ENCODE measurements at regions not wholly inside any gene's neighbourhood (a gene's known extent, or its start where the extent isn't known, plus 50 kb on each side); places are given as distances from the start of the nearest gene placed in this dataset.

GRCh38 chr16:8278031-8278580 is 312.2 kb downstream of the TMEM114 start:
- Histone ChIP-seq H3K4me1 (no peaks in the 10 kb centered on the region), H3K36me3 (no peaks in the 10 kb centered on the region), H3K4me3 (no peak overlapping the region), H3K27ac (no peak overlapping the region), H3K27me3 (ENCODE audit: low read depth) (no peaks in the 10 kb centered on the region), H3K9me3 (no peaks in the 10 kb centered on the region)
- ATAC-seq, result no peak
- DNase-seq, result no peak
- intact Hi-C loops (cut with DNase I), result no loop called here
- no peak for TF ChIP-seq CTCF (IDR thresholded peaks at IDR 0.05)

DNA sequence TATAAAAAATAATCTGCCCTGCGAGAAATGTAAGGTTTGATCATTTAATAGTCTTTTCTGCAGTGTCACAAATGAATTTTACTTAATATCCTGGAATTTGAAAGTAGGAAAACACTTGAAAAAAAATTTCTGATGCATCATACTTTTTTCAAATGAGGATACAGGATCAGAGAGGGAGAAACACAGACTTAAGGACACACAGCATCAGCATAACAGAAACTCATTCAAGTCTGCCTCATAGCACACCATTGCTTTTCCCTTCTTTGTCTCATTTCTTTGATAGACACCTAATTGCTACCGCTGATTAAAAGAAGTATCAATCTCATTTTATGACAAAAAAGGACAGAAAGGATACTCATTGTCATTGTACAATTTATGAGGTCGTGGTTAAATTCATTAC is 319.0 kb downstream of the TMEM114 start:
- no peak for TF ChIP-seq CTCF (IDR thresholded peaks at IDR 0.05)
- no peaks in the 10 kb centered on the region for H3K27me3 ChIP-seq (ENCODE audit: low read depth)
- intact Hi-C loops (cut with DNase I), result no loop called here
- no peak overlapping the region for H3K4me3 ChIP-seq
- H3K36me3 ChIP-seq, result no peaks in the 10 kb centered on the region
- no peaks in the 10 kb centered on the region for H3K9me3 ChIP-seq
- no peak overlapping the region for H3K27ac ChIP-seq
- no peak for DNase-seq
- no peaks in the 10 kb centered on the region for H3K4me1 ChIP-seq
- ATAC-seq, result no peak

- no peak for TF ChIP-seq CTCF (IDR thresholded peaks at IDR 0.05)
- Histone ChIP-seq H3K27ac (no peak overlapping the region), H3K4me3 (no peak overlapping the region), H3K36me3 (no peaks in the 10 kb centered on the region), H3K27me3 (ENCODE audit: low read depth) (no peaks in the 10 kb centered on the region), H3K9me3 (no peaks in the 10 kb centered on the region), H3K4me1 (no peaks in the 10 kb centered on the region)
- intact Hi-C loops (cut with DNase I), result no loop called here
- DNase-seq (no peak), ATAC-seq (no peak)
These were observed 328.0 kb downstream of the TMEM114 start for GRCh38 chr16:8262299-8262698.

GRCh38 chr16:8260140-8260539 is 330.2 kb downstream of the TMEM114 start:
- DNase-seq, result no peak
- no peak overlapping the region for H3K4me3 ChIP-seq
- no peak for TF ChIP-seq CTCF (IDR thresholded peaks at IDR 0.05)
- intact Hi-C loops (cut with DNase I), result no loop called here
- no peak for ATAC-seq
- H3K9me3 ChIP-seq, result no peaks in the 10 kb centered on the region
- no peaks in the 10 kb centered on the region for H3K4me1 ChIP-seq
- H3K27ac ChIP-seq, result no peak overlapping the region
- H3K27me3 ChIP-seq (ENCODE audit: low read depth), result no peaks in the 10 kb centered on the region
- H3K36me3 ChIP-seq, result no peaks in the 10 kb centered on the region

DNA sequence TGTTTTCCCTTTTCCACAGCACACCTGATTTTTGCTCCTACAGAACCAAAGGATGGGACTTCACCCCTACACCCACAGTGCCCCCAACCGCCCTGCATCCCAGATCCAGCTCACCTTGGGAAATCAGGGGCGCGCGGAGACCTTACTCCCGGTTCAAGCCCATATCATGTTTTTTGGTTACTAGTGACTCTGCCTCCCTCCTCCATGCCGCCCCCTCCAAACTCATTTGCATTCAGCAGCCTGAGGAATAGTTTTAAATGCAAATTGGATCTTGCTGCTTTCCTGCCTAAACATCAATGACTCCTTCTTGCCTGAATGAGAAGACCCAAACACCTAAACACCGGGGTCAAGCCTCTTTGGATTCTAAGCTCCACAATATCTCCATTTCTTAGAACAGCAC is 331.8 kb downstream of the TMEM114 start:
- intact Hi-C loops (cut with DNase I), result no loop called here
- ATAC-seq (no peak), DNase-seq (no peak)
- Histone ChIP-seq H3K27me3 (ENCODE audit: low read depth) (no peaks in the 10 kb centered on the region), H3K27ac (no peak overlapping the region), H3K36me3 (no peaks in the 10 kb centered on the region), H3K4me3 (no peak overlapping the region), H3K9me3 (no peaks in the 10 kb centered on the region), H3K4me1 (no peaks in the 10 kb centered on the region)
- TF ChIP-seq CTCF (IDR thresholded peaks at IDR 0.05), result no peak

- no peak for DNase-seq
- no peaks in the 10 kb centered on the region for H3K27me3 ChIP-seq (ENCODE audit: low read depth)
- ATAC-seq, result no peak
- no peak overlapping the region for H3K4me3 ChIP-seq
- H3K4me1 ChIP-seq, result no peaks in the 10 kb centered on the region
- H3K9me3 ChIP-seq, result no peaks in the 10 kb centered on the region
- H3K36me3 ChIP-seq, result no peaks in the 10 kb centered on the region
- no peak for TF ChIP-seq CTCF (IDR thresholded peaks at IDR 0.05)
- intact Hi-C loops (cut with DNase I), result no loop called here
- H3K27ac ChIP-seq, result no peak overlapping the region
These were observed 332.8 kb downstream of the TMEM114 start for GRCh38 chr16:8257561-8257960.
